H9 (cell line): ENCODE measurements at regions not wholly inside any gene's neighbourhood (a gene's known extent, or its start where the extent isn't known, plus 50 kb on each side); places are given as distances from the start of the nearest gene placed in this dataset.

Experiments used
- DNase-seq: peaks from one replicate; pipeline ENCODE4 v3.0.0-alpha.2; 2017
- H2AFZ ChIP-seq: one replicate; pipeline ENCODE4 v1.6.1; 2013; ENCODE audit warnings: mild to moderate bottlenecking, low read length, control low read depth, moderate library complexity
- H2AK5ac ChIP-seq: 2 replicates; pipeline ENCODE4 v1.6.1; 2013; ENCODE audit warnings: low read length, control low read depth, mixed read lengths; ENCODE audit not compliant: insufficient read length
- H2BK120ac ChIP-seq: one replicate; pipeline ENCODE4 v1.6.1; 2013; ENCODE audit warnings: low read depth, mild to moderate bottlenecking, low read length, control low read depth, inconsistent platforms; ENCODE audit not compliant: poor library complexity, severe bottlenecking
- H2BK12ac ChIP-seq: 2 replicates; pipeline ENCODE4 v1.6.1; 2013; ENCODE audit warnings: low read length, control low read depth, mixed read lengths, low read depth; ENCODE audit not compliant: insufficient read length
- H2BK15ac ChIP-seq: 2 replicates; pipeline ENCODE4 v1.6.1; 2013; ENCODE audit warnings: low read depth, low read length, control low read depth
- H2BK20ac ChIP-seq: one replicate; pipeline ENCODE4 v1.6.1; 2013; ENCODE audit warnings: low read depth, mild to moderate bottlenecking, low read length, control low read depth, inconsistent platforms; ENCODE audit not compliant: poor library complexity, severe bottlenecking
- H2BK5ac ChIP-seq: 2 replicates; pipeline ENCODE4 v1.6.1; 2013; ENCODE audit warnings: low read length, control low read depth, mixed read lengths; ENCODE audit not compliant: insufficient read length
- H3K14ac ChIP-seq: 2 replicates; pipeline ENCODE4 v1.6.1; 2013; ENCODE audit warnings: low read length, control low read depth; ENCODE audit not compliant: insufficient read depth
- H3K18ac ChIP-seq: 2 replicates; pipeline ENCODE4 v1.6.1; 2013; ENCODE audit warnings: low read depth, mild to moderate bottlenecking, mixed read lengths, low read length, control low read depth; ENCODE audit not compliant: insufficient read length
- H3K23ac ChIP-seq: 2 replicates; pipeline ENCODE4 v1.6.1; 2013; ENCODE audit warnings: low read length, control low read depth, mixed read lengths, low read depth; ENCODE audit not compliant: insufficient read length
- H3K23me2 ChIP-seq: 2 replicates; pipeline ENCODE4 v1.6.1; 2013; ENCODE audit warnings: low read depth, mild to moderate bottlenecking, mixed read lengths, low read length, control low read depth; ENCODE audit not compliant: insufficient read length, poor library complexity, severe bottlenecking
- H3K27ac ChIP-seq: 2 replicates; pipeline ENCODE4 v1.5.1; 2013; ENCODE audit warnings: low read length, control low read depth, mixed read lengths, low read depth; ENCODE audit not compliant: insufficient read length
- H3K27me3 ChIP-seq: 2 replicates; pipeline ENCODE4 v1.6.1; 2013; ENCODE audit warnings: low read length, control low read depth, inconsistent platforms; ENCODE audit not compliant: insufficient read depth
- H3K4ac ChIP-seq: 2 replicates; pipeline ENCODE4 v1.6.1; 2013; ENCODE audit warnings: low read depth, mild to moderate bottlenecking, control low read depth, inconsistent platforms, low read length, moderate library complexity
- H3K4me1 ChIP-seq: 2 replicates; pipeline ENCODE4 v1.6.1; 2013; ENCODE audit warnings: low read length, control low read depth, inconsistent platforms; ENCODE audit not compliant: insufficient read depth
- H3K4me2 ChIP-seq: 2 replicates; pipeline ENCODE4 v1.6.1; 2013; ENCODE audit warnings: low read length, control low read depth, mixed read lengths; ENCODE audit not compliant: insufficient read length, insufficient read depth
- H3K56ac ChIP-seq: 2 replicates; pipeline ENCODE4 v1.6.1; 2013; ENCODE audit warnings: low read depth, mild to moderate bottlenecking, mixed read lengths, low read length, control low read depth; ENCODE audit not compliant: insufficient read length
- H3K79me1 ChIP-seq: 2 replicates; pipeline ENCODE4 v1.6.1; 2013; ENCODE audit warnings: low read depth, mild to moderate bottlenecking, moderate library complexity, low read length, control low read depth, inconsistent platforms; ENCODE audit not compliant: insufficient read depth, poor library complexity, severe bottlenecking
- H3K79me2 ChIP-seq: 2 replicates; pipeline ENCODE4 v1.6.1; 2013; ENCODE audit warnings: low read length, control low read depth, inconsistent platforms; ENCODE audit not compliant: insufficient read depth
- H3K9ac ChIP-seq: 2 replicates; pipeline ENCODE4 v1.6.1; 2013; ENCODE audit warnings: low read length, control low read depth, mixed read lengths; ENCODE audit not compliant: insufficient read length; ENCODE audit errors: extremely low read depth
- H3K9me3 ChIP-seq: one replicate; pipeline ENCODE4 v1.6.1; 2013; ENCODE audit warnings: low read depth, low read length, inconsistent platforms; ENCODE audit not compliant: control insufficient read depth
- H3T11ph ChIP-seq: one replicate; pipeline ENCODE4 v1.6.1; 2013; ENCODE audit warnings: mild to moderate bottlenecking, low read length, control low read depth, inconsistent platforms
- H4K20me1 ChIP-seq: one replicate; pipeline ENCODE4 v1.6.1; 2013; ENCODE audit not compliant: control insufficient read depth, insufficient read length, insufficient read depth
- H4K5ac ChIP-seq: 2 replicates; pipeline ENCODE4 v1.6.1; 2013; ENCODE audit warnings: low read depth, mild to moderate bottlenecking, mixed read lengths, low read length, control low read depth; ENCODE audit not compliant: insufficient read length
- H4K8ac ChIP-seq: replicated peaks from 2 replicates; pipeline ENCODE4 v1.6.1; 2013; ENCODE audit warnings: low read length, control low read depth, mixed read lengths, low read depth; ENCODE audit not compliant: insufficient read length
- H4K91ac ChIP-seq: 2 replicates; pipeline ENCODE4 v1.6.1; 2013; ENCODE audit warnings: low read depth, mild to moderate bottlenecking, moderate library complexity, mixed read lengths, low read length, control low read depth; ENCODE audit not compliant: insufficient read length
- H3K27ac Mint-ChIP-seq, 3 experiments: 2 replicates in 2 of 3; 3 replicates in 1 of 3; pipeline ENCODE4 v1.8.0; 2020 to 2021; ENCODE audit warnings: mixed read lengths in 3 of 3, mild to moderate bottlenecking in 1 of 3, moderate library complexity in 1 of 3
- H3K27me3 Mint-ChIP-seq: 2 replicates; pipeline ENCODE4 v1.8.0; 2021; ENCODE audit warnings: low read depth, mild to moderate bottlenecking, moderate library complexity, mixed read lengths
- H3K36me3 Mint-ChIP-seq, 3 experiments: 2 replicates in 2 of 3; 3 replicates in 1 of 3; pipeline ENCODE4 v1.8.0; 2020 to 2021; ENCODE audit warnings: low read depth in 3 of 3, mixed read lengths in 3 of 3; ENCODE audit not compliant: insufficient read depth in 1 of 3
- H3K4me1 Mint-ChIP-seq, 2 experiments: 2 replicates each; pipeline ENCODE4 v1.8.0; 2020; ENCODE audit warnings: mixed read lengths in 2 of 2
- H3K4me3 Mint-ChIP-seq, 2 experiments: 2 replicates in 1 of 2; 3 replicates in 1 of 2; pipeline ENCODE4 v1.8.0; 2020 to 2021; ENCODE audit warnings: mild to moderate bottlenecking in 2 of 2, mixed read lengths in 2 of 2, moderate library complexity in 1 of 2
- H3K9me3 Mint-ChIP-seq, 2 experiments: 2 replicates in 1 of 2; 3 replicates in 1 of 2; pipeline ENCODE4 v1.8.0; 2020; ENCODE audit warnings: mild to moderate bottlenecking in 2 of 2, mixed read lengths in 2 of 2, moderate library complexity in 1 of 2
- CTCF ChIP-seq: fragments of 200-600 bp; sonication (generic); conservative IDR thresholded peaks from 3 replicates; pipeline ENCODE4 v1.8.0; 2021; ENCODE audit warnings: antibody characterized with exemption, mild to moderate bottlenecking
- WGBS: extraction: QIAGEN DNeasy Blood & Tissue Kit; methylation state at CpG from one replicate; pipeline ENCODE4 v1.1.7; 2013; ENCODE audit warnings: missing lambda C conversion rate, low lambda C conversion rate, mixed read lengths; ENCODE audit not compliant: insufficient read length; ENCODE audit errors: extremely low coverage; 5-methylcytosine and 5-hydroxymethylcytosine counted together

GRCh38 chr1:29807689-29808088 is 571.4 kb downstream of the PTPRU start:
- Histone ChIP-seq H3K27me3 (no peaks in the 10 kb centered on the region), H2BK120ac (no peak overlapping the region), H3K4ac (no peak overlapping the region), H3K23ac (no peak overlapping the region), H2AK5ac (no peak overlapping the region), H3K4me2 (no peak overlapping the region), H3K79me2 (no peaks in the 10 kb centered on the region), H3K56ac (no peak overlapping the region), H3T11ph (no peak overlapping the region), H2AFZ (no peak overlapping the region), H2BK20ac (no peak overlapping the region), H3K9me3 (no peaks in the 10 kb centered on the region), H4K8ac (no peak overlapping the region), H2BK12ac (no peak overlapping the region), H3K4me1 (no peaks in the 10 kb centered on the region), H3K27ac (no peak overlapping the region), H3K9ac (no peak overlapping the region), H3K18ac (no peak overlapping the region), H3K23me2 (no peaks in the 10 kb centered on the region), H3K79me1 (no peaks in the 10 kb centered on the region), H4K20me1 (no peaks in the 10 kb centered on the region), H4K5ac (no peak overlapping the region), H2BK15ac (no peak overlapping the region), H4K91ac (no peak overlapping the region), H3K14ac (no peak overlapping the region), H2BK5ac (no peak overlapping the region)
- Mint-ChIP-seq H3K27me3 (no peaks in the 10 kb centered on the region), H3K36me3 (no peaks in the 10 kb centered on the region), H3K9me3 (no peaks in the 10 kb centered on the region), H3K27ac (no peak overlapping the region), H3K4me3 (no peak overlapping the region), H3K4me1 (peaks cover 3 to 22% of the 10 kb centered on the region in 2 experiments)
- DNase-seq: no peak
- no CpG with 5 or more reads among the region's 5 CpGs for WGBS
- TF ChIP-seq CTCF: no peak
